ENCODE measurements at regions not wholly inside any gene's neighbourhood (a gene's known extent, or its start where the extent isn't known, plus 50 kb on each side); places are given as distances from the start of the nearest gene placed in this dataset.

- TF ChIP-seq CTCF (IDR thresholded peaks at IDR 0.05) = no peak
- TF ChIP-seq POLR2A (IDR thresholded peaks at IDR 0.05) = no peak
- TF ChIP-seq EP300 (IDR thresholded peaks at IDR 0.05) = no peak
- TF ChIP-seq POLR2AphosphoS5 (IDR thresholded peaks at IDR 0.05) = no peak
Observed at GRCh38 chr16:64866021-64866420, 255.8 kb downstream of the CDH11 start.

All from stomach (tissue), 4 donors.